ENCODE measurements at regions not wholly inside any gene's neighbourhood (a gene's known extent, or its start where the extent isn't known, plus 50 kb on each side); places are given as distances from the start of the nearest gene placed in this dataset.
A peak's percentile ranks its signal among the peaks of the same experiment; 100 is the strongest.

DNA sequence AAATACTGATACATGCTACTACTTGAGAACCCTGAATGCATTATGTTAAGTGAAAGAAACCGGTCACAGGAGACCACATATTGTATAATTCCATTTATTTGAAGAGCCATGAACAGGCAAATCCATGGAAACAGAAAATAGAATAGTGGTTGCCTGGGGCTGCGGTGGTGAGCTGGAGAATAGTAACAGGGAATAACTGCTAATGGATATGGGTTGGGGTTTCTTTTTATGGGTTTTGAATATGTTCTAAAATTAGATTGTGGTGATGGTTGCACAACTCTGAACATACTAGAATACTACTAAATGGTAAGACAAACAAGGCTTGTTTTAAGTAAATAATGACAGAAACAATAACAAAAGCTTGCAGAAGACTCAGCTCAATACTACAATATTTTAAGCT is 293.0 kb downstream of the BTG1 start:
- no peak for DNase-seq (ENCODE audit: low spot score)

DNA sequence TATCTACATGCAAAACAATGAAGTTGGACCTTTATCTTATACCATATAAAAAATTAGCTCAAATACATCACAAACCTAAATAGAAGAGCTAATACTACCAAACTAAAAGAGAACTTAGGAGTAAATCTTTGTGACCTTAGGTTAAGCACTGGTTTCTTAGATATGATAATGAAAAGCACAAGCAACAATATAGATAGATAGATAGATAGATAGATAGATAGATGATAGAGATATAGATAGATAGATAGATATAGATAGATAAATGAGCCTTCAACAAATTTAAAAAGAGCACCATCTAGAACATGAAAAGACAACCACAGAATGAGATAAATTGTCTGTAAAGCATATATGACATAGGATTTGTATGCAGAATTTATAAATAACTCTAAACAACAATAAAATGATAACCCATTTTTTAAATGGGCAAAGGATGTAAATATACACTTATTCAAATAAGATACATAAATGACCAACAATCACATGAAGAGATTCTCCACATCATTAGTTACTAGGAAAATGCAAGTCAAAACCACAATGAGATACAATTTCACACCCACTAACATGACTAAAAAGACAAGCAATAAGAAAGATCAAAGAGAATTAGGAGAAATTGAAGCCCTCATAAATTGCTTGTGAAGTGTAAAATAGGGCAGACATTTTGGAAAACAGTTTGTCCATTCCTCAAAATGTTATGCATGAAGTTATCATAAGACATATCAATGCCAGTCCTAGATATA is 293.7 kb downstream of the BTG1 start:
- peak; percentile 47 for DNase-seq (ENCODE audit: low spot score)

DNA sequence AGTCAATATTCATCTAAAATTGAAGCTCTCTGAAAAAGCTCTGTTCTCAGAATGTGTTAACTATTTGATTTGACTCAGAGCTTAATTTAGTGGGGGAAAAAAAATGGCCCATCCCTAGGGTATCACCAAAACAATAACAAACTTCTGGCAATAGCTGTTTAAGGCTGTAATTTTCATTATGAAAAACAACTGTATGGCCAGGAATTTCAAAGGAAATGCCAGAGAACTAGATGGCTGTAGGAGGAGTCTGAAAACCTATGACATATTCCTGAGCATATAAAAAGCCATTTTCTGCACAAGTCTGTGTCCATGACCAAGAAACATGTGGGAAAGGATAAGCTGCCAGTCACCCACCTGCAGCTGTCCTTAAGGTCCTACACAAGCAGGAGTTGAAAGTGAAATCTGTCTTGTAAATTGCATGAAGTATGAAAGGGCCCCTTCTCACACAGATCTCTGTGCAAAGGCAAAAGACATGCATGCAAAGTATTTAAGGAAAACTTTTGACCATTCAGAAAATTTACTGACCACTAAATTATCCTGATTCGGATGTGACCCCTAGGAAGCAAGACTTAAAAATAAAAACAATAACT is 299.1 kb downstream of the BTG1 start:
- no peak for DNase-seq (ENCODE audit: low spot score)

DNA sequence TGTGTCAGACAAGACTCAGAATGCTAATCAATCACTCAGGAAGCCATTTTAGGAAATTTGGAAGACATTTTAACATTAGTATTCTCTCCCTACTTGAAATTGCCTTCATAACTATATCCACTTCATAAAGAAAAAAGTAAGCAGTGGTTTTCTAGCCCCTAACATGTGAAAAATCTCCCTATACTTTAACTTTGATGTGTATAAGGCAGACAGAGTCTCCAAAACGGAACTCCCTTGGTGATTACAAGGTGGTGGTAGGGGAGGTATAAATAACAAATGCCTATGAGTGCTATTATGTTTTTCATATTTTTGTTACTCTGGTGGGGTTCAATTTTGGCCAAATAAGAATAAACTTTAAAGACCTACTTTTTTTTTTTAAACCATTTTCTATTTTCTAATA is 300.3 kb downstream of the BTG1 start:
- no peak for DNase-seq (ENCODE audit: low spot score)

DNA sequence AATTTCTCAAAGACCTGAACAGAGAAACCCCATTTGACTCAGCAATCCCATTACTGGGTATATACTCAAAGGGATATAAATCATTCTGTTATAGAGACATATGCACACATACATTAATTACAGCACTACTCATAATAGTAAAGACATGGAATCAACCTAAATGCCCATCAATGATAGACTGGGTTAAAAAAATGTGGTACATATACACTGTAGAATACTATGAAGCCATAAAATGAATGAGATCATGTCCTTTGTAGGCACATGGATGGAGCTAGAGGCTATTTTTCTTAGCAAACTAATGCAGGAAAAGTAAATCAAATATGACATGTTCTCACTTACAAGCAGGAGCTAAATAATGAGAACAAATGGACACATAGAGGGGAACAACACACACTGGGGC is 303.8 kb downstream of the BTG1 start:
- DNase-seq (ENCODE audit: low spot score) = no peak

DNA sequence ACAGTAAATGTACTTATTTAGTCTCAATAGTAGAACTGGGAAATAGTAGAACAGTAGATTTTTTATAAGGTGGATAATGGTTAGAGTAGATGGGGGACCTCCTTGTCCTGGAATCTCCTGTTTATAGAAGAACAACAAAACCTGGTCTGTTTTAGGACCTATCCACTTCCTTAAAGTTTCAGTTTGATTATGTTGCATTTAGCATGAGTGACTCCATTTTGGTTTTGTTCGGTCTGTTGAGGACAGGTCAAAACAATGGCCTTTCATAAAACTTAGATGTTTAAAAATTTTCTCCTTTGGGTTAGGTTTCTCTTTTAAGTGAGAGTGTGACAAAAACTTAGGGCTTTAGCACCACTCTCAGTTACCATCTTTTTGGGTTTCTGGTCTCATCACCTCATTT is 308.9 kb downstream of the BTG1 start:
- DNase-seq (ENCODE audit: low spot score) = no peak

DNA sequence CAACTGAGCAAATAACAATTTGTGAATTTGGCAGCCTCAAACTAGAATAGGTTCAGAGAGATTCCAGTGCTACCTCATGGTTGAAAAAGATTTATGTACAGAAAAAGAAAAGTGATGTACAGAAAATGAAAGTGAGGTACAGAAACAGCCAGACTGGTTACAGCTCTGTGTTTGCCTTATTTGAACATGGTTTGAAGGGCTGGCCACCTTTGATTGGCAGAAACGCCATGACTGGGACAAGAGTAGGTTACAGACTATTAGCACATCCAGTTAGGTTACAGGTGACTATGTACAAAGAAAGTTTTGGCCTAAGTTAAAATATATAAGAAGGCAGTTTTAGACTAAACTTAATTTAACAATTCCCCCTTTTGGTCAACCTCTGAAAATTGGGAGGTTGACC is 309.4 kb downstream of the BTG1 start:
- DNase-seq (ENCODE audit: low spot score) = no peak

DNA sequence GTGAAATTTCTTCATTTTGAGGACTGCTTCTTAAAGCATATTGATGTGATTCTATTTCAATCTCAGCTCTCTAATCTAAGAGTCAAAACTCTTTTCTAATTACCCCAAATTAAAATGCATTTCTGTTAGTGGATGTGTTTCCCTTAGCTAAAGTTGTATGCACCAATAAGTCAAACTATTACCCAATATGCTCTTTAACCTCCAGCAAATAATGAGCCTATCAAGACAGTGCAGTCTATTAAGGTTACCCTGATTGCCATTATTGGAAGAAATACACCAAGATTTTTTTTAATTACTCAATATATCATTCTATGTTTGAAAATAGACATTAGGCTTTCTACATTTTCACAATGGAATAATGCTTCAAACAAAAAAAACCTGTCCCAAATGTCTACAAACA is 310.0 kb downstream of the BTG1 start:
- DNase-seq (ENCODE audit: low spot score) = no peak

DNA sequence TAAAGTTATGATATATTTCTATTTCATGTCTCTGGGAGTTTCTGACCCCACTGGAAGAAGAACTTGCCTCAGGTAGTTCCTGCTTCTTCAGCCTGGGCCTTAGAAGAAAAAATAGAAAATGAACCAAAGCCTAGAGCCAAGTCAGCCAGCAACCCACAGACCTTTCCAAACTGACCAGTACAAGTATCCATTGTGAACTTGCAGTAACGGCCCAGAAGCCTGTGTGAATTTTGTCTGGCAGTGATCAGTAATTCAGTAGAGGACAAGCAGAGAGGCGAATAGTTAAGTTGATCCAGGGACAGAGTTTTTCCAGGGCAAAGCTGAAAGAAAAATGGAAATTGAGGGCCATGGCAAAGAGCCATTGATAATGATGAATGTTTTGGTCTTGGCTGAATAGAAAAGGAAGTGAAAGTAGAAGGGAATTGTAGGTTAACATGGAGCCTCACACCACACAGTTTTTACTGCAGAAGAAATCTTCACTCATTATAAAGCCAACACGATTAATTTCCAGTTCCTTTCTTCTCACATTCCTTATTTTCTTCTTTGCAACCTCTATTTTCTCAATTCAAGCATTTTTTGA is 311.8 kb downstream of the BTG1 start:
- DNase-seq (ENCODE audit: low spot score) = no peak

DNA sequence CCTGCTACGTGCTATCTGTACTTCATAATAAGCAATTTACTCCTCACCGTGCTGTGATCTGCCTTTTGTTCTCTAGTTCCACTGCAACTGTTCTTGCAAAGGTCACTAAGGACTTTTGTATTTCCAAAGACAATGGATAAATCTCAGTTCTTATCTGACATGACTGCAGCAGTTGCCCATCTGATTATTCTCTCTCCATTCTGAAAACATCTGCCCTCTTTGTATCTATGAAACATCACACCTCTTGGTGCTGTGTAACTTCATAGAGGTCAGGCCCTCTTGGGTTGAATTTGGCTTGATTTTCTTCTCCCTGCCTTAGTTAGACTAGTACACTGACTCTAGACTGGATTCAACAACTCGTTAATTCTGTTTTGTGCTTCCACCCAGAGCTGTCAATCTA is 319.6 kb downstream of the BTG1 start:
- no peak for DNase-seq (ENCODE audit: low spot score)

DNA sequence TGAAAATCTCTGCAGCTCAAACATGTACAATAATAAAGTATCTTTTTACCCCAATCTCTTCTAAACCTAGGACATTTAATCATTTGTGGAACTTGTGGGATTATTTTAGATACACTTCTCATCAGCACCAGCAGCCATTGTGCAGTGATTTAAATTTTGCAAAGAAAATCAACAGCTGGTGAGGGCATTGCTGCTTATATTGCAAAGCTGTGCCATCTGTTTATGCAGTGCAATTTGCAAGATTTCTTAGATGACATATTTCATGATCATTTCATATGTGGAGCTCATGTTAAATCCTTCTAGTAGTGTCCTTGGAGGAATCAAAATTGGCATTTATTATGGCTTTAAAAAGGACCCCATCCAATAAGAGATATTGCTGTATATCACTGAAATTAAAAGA is 320.7 kb downstream of the BTG1 start:
- no peak for DNase-seq (ENCODE audit: low spot score)

DNA sequence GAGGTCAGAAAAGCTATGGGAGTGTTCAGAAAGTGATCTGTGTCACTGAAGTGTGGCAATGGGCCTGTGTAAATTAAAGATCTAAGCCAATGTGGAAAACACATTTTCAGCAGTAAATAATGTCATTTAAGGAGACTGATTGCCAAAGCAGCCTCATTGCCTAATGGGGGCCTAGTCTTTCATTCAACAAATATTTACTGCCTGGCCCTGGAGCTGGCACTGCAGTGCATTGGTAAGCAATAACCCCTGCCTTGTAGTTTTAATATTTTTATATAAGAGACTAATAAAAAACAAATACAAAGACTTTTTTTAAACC is 326.6 kb downstream of the BTG1 start:
- no peak for DNase-seq (ENCODE audit: low spot score)

DNA sequence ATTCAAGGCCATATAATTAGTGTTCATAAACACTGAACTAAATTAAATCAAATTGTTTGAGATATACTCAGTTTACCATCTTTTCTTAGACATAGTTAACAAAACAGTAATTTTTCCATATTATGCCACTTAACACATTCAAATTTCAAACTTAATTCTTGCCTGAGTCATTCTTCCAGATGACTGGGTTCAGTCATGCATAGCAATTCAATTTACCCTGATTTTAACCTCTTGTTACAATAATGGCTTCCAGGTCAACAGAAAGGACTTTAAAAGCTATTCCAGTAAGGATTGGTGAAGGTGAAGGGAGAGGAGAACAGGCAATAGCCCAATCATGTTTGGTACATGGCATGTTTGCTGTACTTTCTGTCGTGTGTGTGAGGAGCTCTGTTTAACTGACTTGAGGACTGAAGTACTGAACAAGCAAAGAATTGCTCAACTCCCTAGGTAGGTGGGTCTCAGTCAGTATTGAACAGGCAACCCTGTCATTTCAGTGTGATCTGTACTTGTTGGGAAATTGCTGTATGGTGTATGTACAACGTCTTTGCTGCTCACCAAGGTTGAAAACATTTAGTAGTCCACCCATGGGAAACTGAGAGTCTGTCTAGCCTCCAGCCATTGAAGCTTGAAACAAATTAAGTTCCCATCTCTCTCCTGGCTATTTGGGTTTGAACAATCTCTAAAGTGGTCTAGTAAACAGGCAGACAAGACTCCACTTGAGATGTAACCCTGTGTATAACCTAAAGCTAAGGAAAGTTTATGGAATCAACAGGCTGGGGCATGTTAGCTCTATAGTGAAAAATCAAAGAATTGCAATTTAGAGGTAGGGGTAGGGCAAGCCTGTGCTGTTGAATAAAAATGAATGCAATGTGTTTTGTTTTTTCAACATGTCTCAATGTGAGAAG is 327.2 kb downstream of the BTG1 start:
- DNase-seq (ENCODE audit: low spot score) = no peak

DNA sequence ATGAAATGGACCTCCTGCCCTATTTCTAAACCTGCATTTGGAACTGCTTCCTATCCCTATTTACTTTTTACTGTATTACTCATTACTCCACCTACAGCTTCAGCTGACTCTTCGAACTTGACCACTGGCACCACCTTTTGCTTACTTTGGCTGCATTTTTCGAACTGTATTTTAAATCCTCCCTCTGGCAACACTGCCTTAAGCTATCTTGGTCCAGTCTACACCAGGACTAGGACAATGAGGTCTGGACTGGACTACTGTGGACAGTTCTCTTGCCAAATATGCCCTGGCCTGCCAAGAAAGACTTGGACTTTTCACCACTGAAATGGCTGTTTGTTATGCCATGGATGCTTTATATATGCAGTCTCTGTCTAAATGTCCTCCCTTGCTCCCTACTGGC is 328.1 kb downstream of the BTG1 start:
- no peak for DNase-seq (ENCODE audit: low spot score)

DNA sequence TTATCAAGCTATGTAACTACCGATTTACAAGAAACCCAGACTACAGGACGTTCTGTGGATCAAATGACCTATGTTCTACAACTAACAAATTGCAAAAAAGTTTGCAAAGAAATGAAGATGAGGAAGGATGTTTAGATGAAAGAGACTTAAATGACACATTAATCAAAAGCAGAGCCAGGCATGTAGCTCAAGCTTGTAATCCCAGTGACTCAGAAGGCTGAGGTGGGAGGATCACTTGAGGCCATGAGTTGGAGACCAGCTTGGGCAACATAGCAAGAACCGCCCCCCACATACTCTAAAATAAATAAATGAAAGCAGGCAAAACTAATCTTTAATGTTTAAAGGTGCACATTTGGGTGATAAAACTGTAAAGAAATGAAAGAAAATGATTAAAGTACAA is 331.9 kb downstream of the BTG1 start:
- no peak for DNase-seq (ENCODE audit: low spot score)

DNA sequence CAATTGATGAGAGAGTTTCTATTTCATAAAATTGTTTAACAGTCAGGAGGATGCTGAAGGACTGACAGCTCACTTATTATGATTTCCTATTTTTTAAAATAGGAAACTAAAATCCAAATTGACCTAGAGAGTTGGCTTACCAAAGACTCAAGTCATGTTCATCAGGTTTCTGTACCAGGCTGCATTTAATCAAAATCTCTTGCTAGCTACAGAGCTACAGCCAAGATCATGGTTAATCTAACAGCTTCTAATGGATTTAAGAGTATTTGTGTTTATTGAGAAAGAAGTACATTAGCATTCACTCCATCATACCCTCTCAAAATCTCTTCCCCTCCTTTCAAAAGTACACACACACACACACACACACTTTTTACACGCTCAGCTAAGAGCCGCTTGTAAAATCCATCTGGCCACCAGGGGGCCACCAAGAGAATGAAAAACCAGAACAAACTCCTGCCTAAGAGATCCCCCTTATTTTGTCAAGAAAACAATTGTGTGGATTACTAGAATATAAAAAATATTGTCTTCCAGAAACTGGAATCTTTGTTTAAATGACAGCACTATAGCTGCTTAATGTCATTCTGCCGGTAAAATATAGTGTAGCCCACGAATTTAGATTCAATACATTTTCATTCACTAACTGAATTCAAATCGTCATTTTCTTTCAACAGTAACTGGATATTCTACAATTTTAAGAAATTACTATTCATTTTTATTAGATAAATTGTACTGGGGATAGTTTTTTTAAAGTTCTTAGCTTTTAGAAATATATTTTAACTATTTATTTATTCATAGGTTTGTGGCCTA is 334.0 kb downstream of the BTG1 start:
- DNase-seq (ENCODE audit: low spot score) = peak; percentile 83

DNA sequence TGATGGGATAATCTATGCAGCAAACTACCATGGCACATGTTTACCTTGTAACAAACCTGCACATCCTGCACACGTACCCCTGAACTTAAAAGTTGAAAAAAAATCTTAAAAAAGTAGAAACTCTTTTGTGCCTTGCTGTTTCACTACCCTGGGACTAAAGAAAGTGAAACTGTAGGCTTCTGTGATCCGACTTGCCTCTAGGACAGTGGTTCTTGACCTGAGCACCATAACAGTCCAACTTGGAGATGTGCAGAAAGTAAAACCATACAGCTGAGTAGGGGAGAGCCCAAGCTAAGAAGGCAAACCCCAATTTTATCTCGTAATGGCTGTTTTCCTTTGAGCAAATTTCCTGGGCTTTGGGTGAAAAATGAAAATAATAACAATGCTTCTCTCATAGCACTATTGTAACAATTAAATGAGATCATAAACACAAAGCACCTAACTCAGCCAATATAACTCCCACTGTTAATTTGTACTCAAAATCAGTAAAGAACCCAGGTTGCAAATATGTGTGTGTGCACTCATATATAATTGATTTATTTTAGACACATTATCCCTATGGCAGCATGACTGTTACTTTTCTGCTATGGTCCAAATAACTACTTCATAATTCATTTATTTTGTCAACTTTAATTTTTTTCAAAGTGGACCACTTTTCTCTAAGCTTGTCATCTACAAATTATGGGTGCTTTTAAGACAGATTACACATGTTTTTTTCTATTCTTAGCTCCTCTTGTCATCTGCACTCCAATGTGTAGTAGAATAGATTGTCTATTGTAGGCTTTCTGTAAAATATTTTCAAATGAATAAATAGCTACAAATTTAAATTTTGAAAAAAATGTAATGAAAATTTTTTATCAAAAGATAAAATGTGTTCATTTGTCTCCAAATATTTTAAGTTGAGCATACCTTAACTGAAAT is 334.9 kb downstream of the BTG1 start:
- DNase-seq (ENCODE audit: low spot score) = no peak

DNA sequence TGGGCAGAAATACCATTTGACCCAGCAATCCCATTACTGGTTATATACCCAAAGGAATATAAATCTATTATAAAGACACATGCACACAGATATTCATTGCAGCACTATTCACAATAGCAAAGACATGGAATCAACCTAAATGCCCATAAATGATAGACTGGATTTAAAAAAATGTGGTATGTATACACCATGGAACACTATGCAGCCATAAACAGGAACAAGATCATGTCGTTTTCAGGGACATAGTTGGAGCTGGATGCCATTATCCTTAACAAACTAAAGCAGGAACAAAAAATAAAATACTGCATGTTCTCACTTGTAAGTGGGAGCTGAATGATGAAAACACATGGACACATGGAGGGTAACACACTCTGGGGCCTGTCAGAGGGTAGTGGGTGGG is 335.6 kb downstream of the BTG1 start:
- DNase-seq (ENCODE audit: low spot score) = no peak

DNA sequence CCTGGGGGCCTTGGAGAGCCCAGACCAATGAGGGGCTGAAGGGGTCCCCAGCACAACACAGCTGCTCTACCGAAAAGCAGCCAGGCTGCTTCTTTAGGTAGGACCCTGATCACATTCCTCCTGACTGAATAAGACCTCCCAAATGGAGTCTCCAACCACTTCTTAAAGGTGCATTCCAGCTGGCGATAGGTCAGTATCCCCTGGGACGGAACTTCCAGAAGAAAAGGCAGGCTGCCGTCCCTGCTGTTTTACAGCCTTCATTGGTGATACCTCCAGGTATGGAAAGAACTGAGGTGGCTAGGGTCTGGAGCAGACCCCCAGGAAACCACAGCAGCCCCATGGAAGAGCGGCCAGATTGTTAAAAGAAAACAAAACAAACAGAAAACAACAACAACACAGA is 340.6 kb downstream of the BTG1 start:
- no peak for DNase-seq (ENCODE audit: low spot score)

DNA sequence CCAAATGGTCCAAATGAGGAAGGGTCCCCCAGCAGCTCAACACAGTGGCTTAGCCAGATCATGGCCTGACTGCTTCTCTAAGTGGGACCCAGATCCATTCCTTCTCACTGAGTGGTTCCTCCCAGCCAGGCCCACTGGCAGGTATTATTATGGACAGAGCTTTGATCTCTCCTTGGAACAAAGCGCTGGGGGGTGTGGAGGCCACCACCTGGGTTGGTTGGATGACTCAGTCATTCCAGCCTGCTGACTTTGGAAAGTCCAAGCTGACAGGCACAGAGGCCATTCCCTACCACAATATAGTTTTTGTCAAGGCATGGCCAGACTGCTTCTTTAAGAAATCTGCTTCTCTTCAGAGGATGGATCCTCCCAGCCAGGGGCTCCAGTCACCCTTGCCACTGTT is 341.1 kb downstream of the BTG1 start:
- DNase-seq (ENCODE audit: low spot score) = no peak

DNA sequence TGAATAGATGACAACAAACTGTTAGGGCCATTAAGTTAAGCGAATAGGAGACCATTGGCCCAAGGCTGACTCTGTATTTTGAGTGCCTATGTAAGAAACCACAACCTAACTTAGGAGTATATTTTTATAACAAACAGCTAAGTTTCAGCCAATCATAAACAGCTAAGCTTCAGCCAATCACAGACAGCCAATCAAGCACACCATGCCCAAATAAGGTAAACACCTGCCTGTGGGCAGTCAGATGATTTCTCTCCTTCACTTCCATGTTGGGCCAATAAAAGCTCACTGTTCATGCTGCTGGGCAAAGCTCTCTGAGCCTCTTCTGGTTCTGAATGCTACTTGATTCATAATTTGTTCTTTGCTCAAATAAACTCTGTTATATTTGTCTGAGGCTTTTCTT is 344.6 kb downstream of the BTG1 start:
- DNase-seq (ENCODE audit: low spot score) = no peak

Data from CD4-positive, alpha-beta T cell treated with Interleukin-2 at 100 ng/mL for 4 hours (primary cell).